GM19239 (cell line): ENCODE measurements at regions not wholly inside any gene's neighbourhood (a gene's known extent, or its start where the extent isn't known, plus 50 kb on each side); places are given as distances from the start of the nearest gene placed in this dataset.
"Not testable (repeated sequence)": the region's sequence is repeated elsewhere in the genome, so short reads cannot be mapped to it uniquely, and the experiment has no call there.

Experiments
- DNase-seq: peaks from one replicate; pipeline ENCODE4 v3.0.0; 2011; ENCODE audit warnings: low spot score; ENCODE audit not compliant: insufficient read length
- FAIRE-seq: peaks from 2 replicates; lab custom pipeline; 2011; peaks lifted over from hg19 to GRCh38; lab: Jason Lieb, UNC

GRCh38 chr7:19549246-19549645 is 159.6 kb downstream of the POLR1F start:
- not testable (repeated sequence) for DNase-seq, FAIRE-seq

- FAIRE-seq, result no peak
- no peak for DNase-seq
These were observed 170.9 kb downstream of the POLR1F start for GRCh38 chr7:19537942-19538401.

- FAIRE-seq (no peak), DNase-seq (no peak)
These were observed 175.6 kb downstream of the POLR1F start for GRCh38 chr7:19533266-19533665.

- FAIRE-seq, result no peak
- DNase-seq, result no peak
These were observed 178.0 kb downstream of the POLR1F start for GRCh38 chr7:19530852-19531251.

- DNase-seq (no peak), FAIRE-seq (no peak)
These were observed 178.6 kb downstream of the POLR1F start for GRCh38 chr7:19530261-19530660.

- DNase-seq (no peak), FAIRE-seq (no peak)
These were observed 182.2 kb downstream of the POLR1F start for GRCh38 chr7:19526639-19527038.

- DNase-seq (no peak), FAIRE-seq (no peak)
These were observed 186.4 kb downstream of the POLR1F start for GRCh38 chr7:19522486-19522885.

- FAIRE-seq, result no peak
- no peak for DNase-seq
These were observed 188.4 kb downstream of the POLR1F start for GRCh38 chr7:19520392-19520791.

GRCh38 chr7:19519443-19520021 is 189.3 kb downstream of the POLR1F start:
- DNase-seq (no peak), FAIRE-seq (no peak)

GRCh38 chr7:19517546-19517945 is 191.3 kb downstream of the POLR1F start:
- not testable (repeated sequence) for DNase-seq, FAIRE-seq

GRCh38 chr7:19508821-19509220 is 200.0 kb downstream of the POLR1F start:
- no peak for FAIRE-seq
- no peak for DNase-seq

- no peak for DNase-seq
- FAIRE-seq, result no peak
These were observed 200.7 kb downstream of the POLR1F start for GRCh38 chr7:19508124-19508523.

- DNase-seq (no peak), FAIRE-seq (peak; percentile 37)
These were observed 216.9 kb downstream of the POLR1F start for GRCh38 chr7:19491821-19492452.

GRCh38 chr7:19491371-19491770 is 217.5 kb downstream of the POLR1F start:
- FAIRE-seq (no peak), DNase-seq (no peak)

GRCh38 chr7:19489162-19489820 is 219.5 kb downstream of the POLR1F start:
- FAIRE-seq (no peak), DNase-seq (no peak)

GRCh38 chr7:19488056-19488455 is 220.8 kb downstream of the POLR1F start:
- no peak for DNase-seq
- FAIRE-seq, result no peak

- no peak for FAIRE-seq
- no peak for DNase-seq
These were observed 226.2 kb downstream of the POLR1F start for GRCh38 chr7:19482628-19483027.

- DNase-seq (no peak), FAIRE-seq (no peak)
These were observed 228.5 kb downstream of the POLR1F start for GRCh38 chr7:19480383-19480782.

GRCh38 chr7:19470031-19470430 is 238.8 kb downstream of the POLR1F start:
- no peak for FAIRE-seq
- no peak for DNase-seq

GRCh38 chr7:19465861-19466260 is 243.0 kb downstream of the POLR1F start:
- DNase-seq (no peak), FAIRE-seq (no peak)

GRCh38 chr7:19464751-19465150 is 244.1 kb downstream of the POLR1F start:
- no peak for FAIRE-seq
- DNase-seq, result no peak

GRCh38 chr7:19464241-19464640 is 244.6 kb downstream of the POLR1F start:
- DNase-seq, result no peak
- no peak for FAIRE-seq
